D721Med (cell line): ENCODE measurements at regions not wholly inside any gene's neighbourhood (a gene's known extent, or its start where the extent isn't known, plus 50 kb on each side); places are given as distances from the start of the nearest gene placed in this dataset.

Experiments
- DNase-seq: peaks from one replicate; pipeline ENCODE4 v3.0.0; 2011; ENCODE audit warnings: low spot score; ENCODE audit not compliant: insufficient read length
- FAIRE-seq: peaks from 2 replicates; lab custom pipeline; 2011; peaks lifted over from hg19 to GRCh38; lab: Jason Lieb, UNC
- TF ChIP-seq, protein P1 (sequence below): IDR thresholded peaks from 2 replicates; pipeline ENCODE4 v1.5.1; 2012; ENCODE audit warnings: mild to moderate bottlenecking, control low read depth; ENCODE audit not compliant: insufficient read depth; ENCODE audit errors: missing control alignments

DNA sequence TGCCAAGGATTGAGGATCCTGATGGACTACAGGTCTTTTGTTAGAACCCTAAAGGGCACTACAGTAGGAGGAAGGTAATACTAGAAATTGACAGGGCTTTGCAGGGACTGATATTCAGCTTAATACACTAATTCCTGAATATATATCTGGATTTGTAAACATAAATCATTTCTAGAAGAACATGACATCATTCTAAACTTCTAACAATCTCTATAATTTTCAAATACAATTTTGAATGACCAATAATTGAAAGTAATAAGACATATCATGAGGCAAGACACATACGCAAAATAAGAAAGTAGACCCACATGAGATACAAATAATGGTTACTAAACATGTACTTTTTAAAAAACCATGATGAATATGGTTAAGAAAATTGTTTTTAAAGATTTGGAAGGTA is 52.4 kb upstream of the LRRC8B start:
- TF ChIP-seq, protein P1, sequence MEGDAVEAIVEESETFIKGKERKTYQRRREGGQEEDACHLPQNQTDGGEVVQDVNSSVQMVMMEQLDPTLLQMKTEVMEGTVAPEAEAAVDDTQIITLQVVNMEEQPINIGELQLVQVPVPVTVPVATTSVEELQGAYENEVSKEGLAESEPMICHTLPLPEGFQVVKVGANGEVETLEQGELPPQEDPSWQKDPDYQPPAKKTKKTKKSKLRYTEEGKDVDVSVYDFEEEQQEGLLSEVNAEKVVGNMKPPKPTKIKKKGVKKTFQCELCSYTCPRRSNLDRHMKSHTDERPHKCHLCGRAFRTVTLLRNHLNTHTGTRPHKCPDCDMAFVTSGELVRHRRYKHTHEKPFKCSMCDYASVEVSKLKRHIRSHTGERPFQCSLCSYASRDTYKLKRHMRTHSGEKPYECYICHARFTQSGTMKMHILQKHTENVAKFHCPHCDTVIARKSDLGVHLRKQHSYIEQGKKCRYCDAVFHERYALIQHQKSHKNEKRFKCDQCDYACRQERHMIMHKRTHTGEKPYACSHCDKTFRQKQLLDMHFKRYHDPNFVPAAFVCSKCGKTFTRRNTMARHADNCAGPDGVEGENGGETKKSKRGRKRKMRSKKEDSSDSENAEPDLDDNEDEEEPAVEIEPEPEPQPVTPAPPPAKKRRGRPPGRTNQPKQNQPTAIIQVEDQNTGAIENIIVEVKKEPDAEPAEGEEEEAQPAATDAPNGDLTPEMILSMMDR = no peak
- no peak for DNase-seq
- FAIRE-seq = no peak

DNA sequence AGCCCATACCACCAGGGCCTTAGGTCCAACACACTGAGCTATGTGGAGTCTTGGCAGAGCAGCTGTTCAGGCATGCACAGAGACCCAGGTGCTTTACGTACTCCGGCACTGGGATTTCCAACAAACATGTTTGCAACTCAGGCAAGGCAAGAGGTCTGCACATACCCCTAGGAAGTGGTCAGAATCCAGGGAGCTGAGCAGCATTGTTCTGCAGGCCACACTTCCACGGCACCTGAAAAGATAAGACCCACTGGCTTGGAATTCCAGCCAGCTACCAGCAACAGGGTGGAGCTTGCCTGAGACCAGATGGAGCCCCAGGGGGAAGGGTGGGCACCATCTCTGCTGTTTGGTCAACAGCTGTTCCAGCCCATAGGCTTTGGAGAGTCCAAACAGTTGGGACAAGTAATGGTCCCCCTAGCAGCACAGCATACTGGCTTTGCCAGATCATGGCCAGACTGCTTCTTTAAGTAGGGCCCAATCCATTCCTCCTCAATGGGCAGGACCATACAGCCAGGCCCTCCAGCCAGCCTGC is 51.7 kb upstream of the LRRC8B start:
- TF ChIP-seq, protein P1 = no peak
- FAIRE-seq = no peak
- DNase-seq = no peak
